ENCODE measurements at regions not wholly inside any gene's neighbourhood (a gene's known extent, or its start where the extent isn't known, plus 50 kb on each side); places are given as distances from the start of the nearest gene placed in this dataset.

- TF ChIP-seq POLR2A (IDR thresholded peaks at IDR 0.05), result no peak
- TF ChIP-seq, protein P1, sequence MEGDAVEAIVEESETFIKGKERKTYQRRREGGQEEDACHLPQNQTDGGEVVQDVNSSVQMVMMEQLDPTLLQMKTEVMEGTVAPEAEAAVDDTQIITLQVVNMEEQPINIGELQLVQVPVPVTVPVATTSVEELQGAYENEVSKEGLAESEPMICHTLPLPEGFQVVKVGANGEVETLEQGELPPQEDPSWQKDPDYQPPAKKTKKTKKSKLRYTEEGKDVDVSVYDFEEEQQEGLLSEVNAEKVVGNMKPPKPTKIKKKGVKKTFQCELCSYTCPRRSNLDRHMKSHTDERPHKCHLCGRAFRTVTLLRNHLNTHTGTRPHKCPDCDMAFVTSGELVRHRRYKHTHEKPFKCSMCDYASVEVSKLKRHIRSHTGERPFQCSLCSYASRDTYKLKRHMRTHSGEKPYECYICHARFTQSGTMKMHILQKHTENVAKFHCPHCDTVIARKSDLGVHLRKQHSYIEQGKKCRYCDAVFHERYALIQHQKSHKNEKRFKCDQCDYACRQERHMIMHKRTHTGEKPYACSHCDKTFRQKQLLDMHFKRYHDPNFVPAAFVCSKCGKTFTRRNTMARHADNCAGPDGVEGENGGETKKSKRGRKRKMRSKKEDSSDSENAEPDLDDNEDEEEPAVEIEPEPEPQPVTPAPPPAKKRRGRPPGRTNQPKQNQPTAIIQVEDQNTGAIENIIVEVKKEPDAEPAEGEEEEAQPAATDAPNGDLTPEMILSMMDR (IDR thresholded peaks at IDR 0.05 in 8 of 11, conservative IDR thresholded peaks at IDR 0.05 in 3 of 11), result no peak
Observed at GRCh38 chr18:21968338-21968737, 201.1 kb upstream of the GATA6 start.
